ENCODE measurements at regions not wholly inside any gene's neighbourhood (a gene's known extent, or its start where the extent isn't known, plus 50 kb on each side); places are given as distances from the start of the nearest gene placed in this dataset.
"Not testable (repeated sequence)": the region's sequence is repeated elsewhere in the genome, so short reads cannot be mapped to it uniquely, and the experiment has no call there.

GRCh38 chr6:947235-947934 is 254.4 kb upstream of the EXOC2 start:
- DNase-seq (ENCODE audit: low read depth in 3 of 3) = no peak

- no peak for DNase-seq (ENCODE audit: low read depth in 3 of 3)
Observed at GRCh38 chr6:946546-946945, 253.6 kb upstream of the EXOC2 start.

- DNase-seq (ENCODE audit: low read depth in 3 of 3) = no peak
Observed at GRCh38 chr6:939526-940252, 246.8 kb upstream of the EXOC2 start.

- DNase-seq (ENCODE audit: low read depth in 3 of 3) = no peak
Observed at GRCh38 chr6:938916-939315, 246.0 kb upstream of the EXOC2 start.

- DNase-seq (ENCODE audit: low read depth in 3 of 3) = no peak
Observed at GRCh38 chr6:938271-938905, 245.4 kb upstream of the EXOC2 start.

- no peak for DNase-seq (ENCODE audit: low read depth in 3 of 3)
Observed at GRCh38 chr6:935582-935981, 242.6 kb upstream of the EXOC2 start.

- no peak for DNase-seq (ENCODE audit: low read depth in 3 of 3)
Observed at GRCh38 chr6:934686-935085, 241.7 kb upstream of the EXOC2 start.

GRCh38 chr6:931919-932318 is 239.0 kb upstream of the EXOC2 start:
- DNase-seq (ENCODE audit: low read depth in 3 of 3) = not testable (repeated sequence)

GRCh38 chr6:927157-927556 is 234.2 kb upstream of the EXOC2 start:
- DNase-seq (ENCODE audit: low read depth in 3 of 3) = no peak

- DNase-seq (ENCODE audit: low read depth in 3 of 3) = no peak
Observed at GRCh38 chr6:925656-926213, 232.8 kb upstream of the EXOC2 start.

- no peak for DNase-seq (ENCODE audit: low read depth in 3 of 3)
Observed at GRCh38 chr6:924661-925060, 231.7 kb upstream of the EXOC2 start.

GRCh38 chr6:921400-921799 is 228.5 kb upstream of the EXOC2 start:
- no peak for DNase-seq (ENCODE audit: low read depth in 3 of 3)

- DNase-seq (ENCODE audit: low read depth in 3 of 3) = no peak
Observed at GRCh38 chr6:920512-920911, 227.6 kb upstream of the EXOC2 start.

GRCh38 chr6:919500-919899 is 226.6 kb upstream of the EXOC2 start:
- DNase-seq (ENCODE audit: low read depth in 3 of 3) = no peak

GRCh38 chr6:917939-918338 is 225.0 kb upstream of the EXOC2 start:
- DNase-seq (ENCODE audit: low read depth in 3 of 3) = no peak

- no peak for DNase-seq (ENCODE audit: low read depth in 3 of 3)
Observed at GRCh38 chr6:917296-917695, 224.4 kb upstream of the EXOC2 start.

GRCh38 chr6:916131-916530 is 223.2 kb upstream of the EXOC2 start:
- DNase-seq (ENCODE audit: low read depth in 3 of 3) = no peak

GRCh38 chr6:912871-913835 is 220.2 kb upstream of the EXOC2 start:
- no peak for DNase-seq (ENCODE audit: low read depth in 3 of 3)

GRCh38 chr6:907928-908327 is 215.0 kb upstream of the EXOC2 start:
- DNase-seq (ENCODE audit: low read depth in 3 of 3) = no peak

- DNase-seq (ENCODE audit: low read depth in 3 of 3) = no peak
Observed at GRCh38 chr6:906920-907319, 214.0 kb upstream of the EXOC2 start.

GRCh38 chr6:905556-905955 is 212.6 kb upstream of the EXOC2 start:
- no peak for DNase-seq (ENCODE audit: low read depth in 3 of 3)

- no peak for DNase-seq (ENCODE audit: low read depth in 3 of 3)
Observed at GRCh38 chr6:904994-905393, 212.1 kb upstream of the EXOC2 start.

Measured in stimulated activated CD4-positive, alpha-beta T cell treated with anti-CD3 and anti-CD28 coated beads, TNF-alpha, amount 100 ng/mL, for 48 hours (primary cell).